Astrocyte (in vitro differentiated cells and primary cell): ENCODE measurements at regions not wholly inside any gene's neighbourhood (a gene's known extent, or its start where the extent isn't known, plus 50 kb on each side); places are given as distances from the start of the nearest gene placed in this dataset.

Experiments used
- DNase-seq: peaks from one replicate; pipeline ENCODE4 v3.0.0-alpha.2; 2010; ENCODE audit warnings: low read depth
- FAIRE-seq: peaks from 2 replicates; lab custom pipeline; 2011; peaks lifted over from hg19 to GRCh38; lab: Jason Lieb, UNC
- H2AFZ ChIP-seq: 2 replicates; pipeline ENCODE4 v1.6.0; 2012; ENCODE audit warnings: low read depth, low read length, inconsistent platforms
- H3K27ac ChIP-seq: 2 replicates; pipeline ENCODE4 v1.5.1; 2011; ENCODE audit warnings: low read depth, low read length, inconsistent platforms
- H3K27me3 ChIP-seq: 2 replicates; pipeline ENCODE4 v1.6.0; 2011; ENCODE audit warnings: low read length, inconsistent platforms; ENCODE audit not compliant: insufficient read depth
- H3K36me3 ChIP-seq: 2 replicates; pipeline ENCODE4 v1.5.1; 2011; ENCODE audit warnings: low read length, inconsistent platforms; ENCODE audit not compliant: insufficient read depth
- H3K4me1 ChIP-seq: 2 replicates; pipeline ENCODE4 v1.5.1; 2011; ENCODE audit warnings: low read length, inconsistent platforms; ENCODE audit not compliant: insufficient read depth
- H3K4me2 ChIP-seq: 2 replicates; pipeline ENCODE4 v1.6.0; 2012; ENCODE audit warnings: low read length, inconsistent platforms
- H3K4me3 ChIP-seq: 2 replicates; pipeline ENCODE4 v1.5.1; 2011; ENCODE audit warnings: low read depth, mild to moderate bottlenecking, low read length, inconsistent platforms; ENCODE audit not compliant: insufficient read depth
- H3K79me2 ChIP-seq: 2 replicates; pipeline ENCODE4 v1.6.0; 2012; ENCODE audit warnings: mild to moderate bottlenecking, low read length, inconsistent platforms; ENCODE audit not compliant: insufficient read depth
- H3K9ac ChIP-seq: 2 replicates; pipeline ENCODE4 v1.6.0; 2012; ENCODE audit warnings: mild to moderate bottlenecking, low read length, inconsistent platforms
- H3K9me3 ChIP-seq: 2 replicates; pipeline ENCODE4 v1.5.1; 2012; ENCODE audit warnings: low read depth, mild to moderate bottlenecking, low read length, inconsistent platforms; ENCODE audit not compliant: insufficient read depth
- H4K20me1 ChIP-seq: 2 replicates; pipeline ENCODE4 v1.6.0; 2012; ENCODE audit warnings: low read length, inconsistent platforms; ENCODE audit not compliant: insufficient read depth
- H3K27ac Mint-ChIP-seq: one replicate; pipeline ENCODE4 v1.8.0; 2021; ENCODE audit warnings: mild to moderate bottlenecking, mixed read lengths; ENCODE audit not compliant: unreplicated experiment
- H3K27me3 Mint-ChIP-seq: one replicate; pipeline ENCODE4 v1.8.0; 2021; ENCODE audit warnings: low read depth, mixed read lengths; ENCODE audit not compliant: unreplicated experiment
- H3K36me3 Mint-ChIP-seq: one replicate; pipeline ENCODE4 v1.8.0; 2021; ENCODE audit warnings: low read depth, mixed read lengths; ENCODE audit not compliant: unreplicated experiment
- H3K4me1 Mint-ChIP-seq: one replicate; pipeline ENCODE4 v1.8.0; 2021; ENCODE audit warnings: low read depth, mixed read lengths; ENCODE audit not compliant: unreplicated experiment
- H3K4me3 Mint-ChIP-seq: one replicate; pipeline ENCODE4 v1.8.0; 2021; ENCODE audit warnings: mild to moderate bottlenecking, moderate library complexity, mixed read lengths; ENCODE audit not compliant: unreplicated experiment
- H3K9me3 Mint-ChIP-seq: one replicate; pipeline ENCODE4 v1.8.0; 2021; ENCODE audit warnings: mild to moderate bottlenecking, mixed read lengths; ENCODE audit not compliant: unreplicated experiment
- CTCF ChIP-seq: IDR thresholded peaks from 2 replicates; pipeline ENCODE4 v1.5.1; 2011; ENCODE audit warnings: low read depth, mild to moderate bottlenecking, inconsistent platforms, low read length, moderate library complexity; ENCODE audit not compliant: insufficient read depth
- EZH2 ChIP-seq: IDR thresholded peaks from 2 replicates; pipeline ENCODE4 v1.6.1; 2012; ENCODE audit warnings: mild to moderate bottlenecking, low read length, inconsistent platforms; ENCODE audit not compliant: insufficient read depth

GRCh38 chr13:34004676-34005075 is 186.7 kb downstream of the RFC3 start:
- Histone ChIP-seq H2AFZ (no peak overlapping the region), H3K36me3 (no peaks in the 10 kb centered on the region), H3K4me3 (no peak overlapping the region), H3K27me3 (no peaks in the 10 kb centered on the region), H3K79me2 (no peaks in the 10 kb centered on the region), H3K9ac (no peak overlapping the region), H3K9me3 (no peaks in the 10 kb centered on the region), H3K27ac (no peak overlapping the region), H3K4me2 (no peak overlapping the region), H4K20me1 (no peaks in the 10 kb centered on the region), H3K4me1 (no peaks in the 10 kb centered on the region)
- no peaks in the 10 kb centered on the region for H3K36me3 Mint-ChIP-seq
- no peaks in the 10 kb centered on the region for H3K9me3 Mint-ChIP-seq
- H3K4me1 Mint-ChIP-seq, result no peaks in the 10 kb centered on the region
- no peak for DNase-seq
- H3K4me3 Mint-ChIP-seq, result no peak overlapping the region
- TF ChIP-seq EZH2 (no peak), CTCF (no peak)
- H3K27ac Mint-ChIP-seq, result no peak overlapping the region
- peaks cover 2% of the 10 kb centered on the region for H3K27me3 Mint-ChIP-seq
- FAIRE-seq, result no peak

- DNase-seq (no peak), FAIRE-seq (no peak)
- Histone ChIP-seq H3K9ac (no peak overlapping the region), H3K9me3 (no peaks in the 10 kb centered on the region), H3K36me3 (no peaks in the 10 kb centered on the region), H3K4me2 (no peak overlapping the region), H2AFZ (no peak overlapping the region), H3K79me2 (no peaks in the 10 kb centered on the region), H4K20me1 (no peaks in the 10 kb centered on the region), H3K27ac (no peak overlapping the region), H3K4me3 (no peak overlapping the region), H3K4me1 (no peaks in the 10 kb centered on the region), H3K27me3 (no peaks in the 10 kb centered on the region)
- no peaks in the 10 kb centered on the region for H3K36me3 Mint-ChIP-seq
- H3K4me1 Mint-ChIP-seq, result no peaks in the 10 kb centered on the region
- peaks cover 5% of the 10 kb centered on the region for H3K27me3 Mint-ChIP-seq
- no peak for TF ChIP-seq EZH2
- TF ChIP-seq CTCF, result no peak
- no peaks in the 10 kb centered on the region for H3K9me3 Mint-ChIP-seq
- H3K4me3 Mint-ChIP-seq, result no peak overlapping the region
- no peak overlapping the region for H3K27ac Mint-ChIP-seq
Measured at GRCh38 chr13:34006011-34006410, 188.1 kb downstream of the RFC3 start.

GRCh38 chr13:34011552-34012085 is 193.7 kb downstream of the RFC3 start:
- H3K79me2 ChIP-seq, result no peaks in the 10 kb centered on the region
- TF ChIP-seq CTCF (no peak), EZH2 (no peak)
- H3K9ac ChIP-seq, result no peak overlapping the region
- no peak overlapping the region for H3K4me2 ChIP-seq
- Mint-ChIP-seq H3K36me3 (no peaks in the 10 kb centered on the region), H3K27me3 (peaks cover 14% of the 10 kb centered on the region), H3K27ac (no peak overlapping the region), H3K4me3 (no peak overlapping the region), H3K4me1 (no peaks in the 10 kb centered on the region), H3K9me3 (no peaks in the 10 kb centered on the region)
- H3K27me3 ChIP-seq, result no peaks in the 10 kb centered on the region
- no peak for DNase-seq
- H3K27ac ChIP-seq, result no peak overlapping the region
- H3K4me3 ChIP-seq, result no peak overlapping the region
- H3K36me3 ChIP-seq, result no peaks in the 10 kb centered on the region
- no peaks in the 10 kb centered on the region for H3K4me1 ChIP-seq
- FAIRE-seq, result no peak
- no peak overlapping the region for H2AFZ ChIP-seq
- H4K20me1 ChIP-seq, result no peaks in the 10 kb centered on the region
- no peaks in the 10 kb centered on the region for H3K9me3 ChIP-seq
